ENCODE measurements at regions not wholly inside any gene's neighbourhood (a gene's known extent, or its start where the extent isn't known, plus 50 kb on each side); places are given as distances from the start of the nearest gene placed in this dataset.

DNA sequence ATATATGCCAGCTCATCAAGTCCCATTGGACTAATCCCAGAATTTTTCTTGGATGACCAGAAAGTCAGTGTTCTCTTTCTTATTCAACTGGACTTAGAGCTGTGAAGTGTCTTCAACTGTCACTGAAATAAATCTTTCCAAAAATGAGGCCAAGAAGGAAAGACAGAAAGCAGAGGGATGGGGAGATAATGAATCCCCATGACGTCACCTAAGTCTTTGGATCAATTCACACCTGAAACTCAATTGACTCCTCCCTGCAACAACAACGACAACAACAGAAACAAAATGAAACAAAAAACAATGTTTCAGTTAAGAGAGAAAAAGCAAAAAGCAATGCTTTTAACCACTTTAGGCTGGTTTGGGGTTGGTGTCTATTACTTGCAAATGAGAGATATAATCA lies 91.2 kb downstream of the OXGR1 start:
- TF ChIP-seq, protein P1, sequence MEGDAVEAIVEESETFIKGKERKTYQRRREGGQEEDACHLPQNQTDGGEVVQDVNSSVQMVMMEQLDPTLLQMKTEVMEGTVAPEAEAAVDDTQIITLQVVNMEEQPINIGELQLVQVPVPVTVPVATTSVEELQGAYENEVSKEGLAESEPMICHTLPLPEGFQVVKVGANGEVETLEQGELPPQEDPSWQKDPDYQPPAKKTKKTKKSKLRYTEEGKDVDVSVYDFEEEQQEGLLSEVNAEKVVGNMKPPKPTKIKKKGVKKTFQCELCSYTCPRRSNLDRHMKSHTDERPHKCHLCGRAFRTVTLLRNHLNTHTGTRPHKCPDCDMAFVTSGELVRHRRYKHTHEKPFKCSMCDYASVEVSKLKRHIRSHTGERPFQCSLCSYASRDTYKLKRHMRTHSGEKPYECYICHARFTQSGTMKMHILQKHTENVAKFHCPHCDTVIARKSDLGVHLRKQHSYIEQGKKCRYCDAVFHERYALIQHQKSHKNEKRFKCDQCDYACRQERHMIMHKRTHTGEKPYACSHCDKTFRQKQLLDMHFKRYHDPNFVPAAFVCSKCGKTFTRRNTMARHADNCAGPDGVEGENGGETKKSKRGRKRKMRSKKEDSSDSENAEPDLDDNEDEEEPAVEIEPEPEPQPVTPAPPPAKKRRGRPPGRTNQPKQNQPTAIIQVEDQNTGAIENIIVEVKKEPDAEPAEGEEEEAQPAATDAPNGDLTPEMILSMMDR (IDR thresholded peaks at IDR 0.05; ENCODE audit: poor library complexity): no peak
- no peak for TF ChIP-seq EZH2 (IDR thresholded peaks at IDR 0.05; ENCODE audit: borderline replicate concordance)
- no peak for TF ChIP-seq EZH2phosphoT487 (IDR thresholded peaks at IDR 0.05; ENCODE audit: low read depth, severe bottlenecking, unreplicated experiment)

All from hepatocyte (in vitro differentiated cells).